GM21576 (cell line): ENCODE measurements at regions not wholly inside any gene's neighbourhood (a gene's known extent, or its start where the extent isn't known, plus 50 kb on each side); places are given as distances from the start of the nearest gene placed in this dataset.

Experiments
- ATAC-seq: cut with Tn5 transposase; IDR thresholded peaks from one replicate; pipeline ENCODE4 v1.9.1; 2021; ENCODE audit warnings: mild to moderate bottlenecking, moderate library complexity; ENCODE audit not compliant: unreplicated experiment

DNA sequence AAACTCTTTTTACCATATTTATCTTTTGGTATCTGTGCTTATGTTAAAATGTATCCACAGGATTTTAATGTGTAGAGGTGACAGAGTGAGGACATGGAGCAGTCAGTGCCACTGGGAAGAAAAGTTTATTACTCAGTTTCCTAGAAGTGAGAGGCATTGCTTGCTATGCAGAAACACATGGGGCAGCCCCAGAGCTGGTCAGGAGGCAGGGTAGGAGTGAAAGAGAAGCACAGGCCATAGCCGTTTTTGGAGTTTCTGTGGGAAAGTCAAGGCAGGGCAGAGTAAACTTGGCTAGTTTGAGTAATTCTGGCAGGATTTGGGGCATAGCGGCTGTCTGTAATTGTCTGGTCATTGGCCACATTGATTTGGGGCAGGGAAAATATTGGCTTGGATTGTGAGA, 370.9 kb downstream of the FGF9 start:
- no peak for ATAC-seq

DNA sequence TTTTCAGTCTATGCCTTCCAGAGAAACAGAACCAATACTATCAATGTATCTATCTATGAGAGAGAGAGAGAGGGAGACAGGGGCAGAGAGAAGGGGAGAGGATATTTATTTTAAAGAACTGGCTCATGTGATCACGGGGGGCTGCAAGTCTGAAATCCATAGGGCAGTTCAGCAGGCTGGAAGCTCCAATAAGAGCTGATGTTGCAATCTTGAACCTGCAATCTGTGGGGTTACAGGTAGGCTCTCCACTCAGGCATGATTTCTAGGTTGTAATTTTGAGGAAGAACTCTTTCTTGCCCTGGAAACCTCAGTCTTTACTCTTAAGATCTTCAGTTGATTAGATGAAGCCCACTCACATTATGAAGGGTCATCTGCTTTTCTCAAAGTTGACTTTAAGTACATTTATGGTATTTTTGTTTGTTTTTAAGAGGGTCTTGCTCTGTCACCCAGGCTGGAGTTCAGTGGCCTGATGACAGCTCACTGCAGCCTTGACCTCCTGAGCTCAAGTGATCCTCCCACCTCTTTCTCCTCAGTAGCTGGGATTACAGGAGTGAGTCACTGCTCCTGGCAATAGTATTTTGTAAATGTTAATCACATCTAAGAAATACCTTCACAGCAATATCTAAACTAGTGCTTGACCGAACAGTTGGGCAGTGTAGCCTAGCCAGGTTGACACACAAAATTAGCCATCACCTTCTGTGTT, 376.4 kb downstream of the FGF9 start:
- ATAC-seq: no peak

DNA sequence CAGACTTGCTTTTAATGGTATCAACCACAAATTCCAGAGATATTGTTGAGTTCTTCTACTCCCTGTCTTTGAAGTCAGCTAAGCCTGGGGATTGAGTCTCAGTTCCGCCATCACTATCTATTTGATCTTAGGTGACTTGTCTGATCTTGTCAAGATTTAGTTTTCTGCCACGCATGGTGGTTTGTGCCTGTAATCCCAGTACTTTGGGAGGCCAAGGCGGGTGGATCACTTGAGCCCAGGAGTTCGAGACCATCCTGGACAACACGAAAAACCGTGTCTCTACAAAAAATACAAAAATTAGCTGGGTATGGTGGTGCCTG, 376.9 kb downstream of the FGF9 start:
- ATAC-seq: no peak

DNA sequence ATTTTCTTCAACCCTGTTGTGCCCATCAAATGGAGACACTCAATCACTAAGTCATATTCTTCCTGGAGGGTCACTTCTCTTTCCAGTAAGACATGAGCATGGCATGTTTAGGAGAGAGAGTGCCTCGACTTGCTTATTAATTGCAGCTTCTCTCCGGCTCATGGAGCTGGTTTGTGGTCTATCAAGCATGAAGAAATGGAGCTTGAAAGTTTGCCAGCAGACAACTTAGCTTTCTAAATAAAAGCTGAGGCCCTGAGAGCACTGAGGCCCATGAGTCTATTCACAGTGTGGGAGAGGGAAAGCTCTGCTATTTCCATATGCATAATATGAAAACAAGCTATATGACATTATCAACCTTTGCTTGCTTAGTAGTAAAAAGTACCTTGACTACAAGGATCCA, 378.5 kb downstream of the FGF9 start:
- no peak for ATAC-seq

DNA sequence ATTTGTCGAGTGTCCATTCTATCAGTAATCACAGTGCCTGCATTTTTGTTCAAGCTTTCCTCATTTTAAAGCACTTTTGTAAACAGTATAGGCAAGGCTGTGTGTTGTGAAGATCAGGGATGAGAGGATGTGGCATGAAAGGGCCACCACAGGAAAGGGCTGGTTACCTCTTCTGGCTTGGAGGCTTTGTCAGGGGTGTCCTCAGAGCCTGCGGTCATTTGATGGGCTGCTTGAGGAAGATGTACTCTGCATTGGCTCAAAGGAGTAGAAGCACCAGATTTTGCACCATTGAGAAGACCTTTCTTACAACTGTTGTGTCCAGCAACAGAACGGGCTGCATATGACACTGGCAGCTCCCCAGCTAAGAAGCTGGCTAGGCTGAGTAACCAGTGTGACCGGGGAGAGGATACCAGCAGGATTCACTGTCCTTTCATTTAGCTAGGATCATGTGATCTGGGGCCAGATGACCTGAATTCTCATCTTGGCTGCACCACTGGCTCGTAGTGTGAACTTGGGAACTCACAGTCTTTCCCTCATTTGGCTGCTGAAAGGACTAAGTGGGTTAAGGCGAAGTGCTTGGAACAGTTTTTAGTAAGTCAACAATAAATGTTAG, 380.2 kb downstream of the FGF9 start:
- ATAC-seq: no peak

DNA sequence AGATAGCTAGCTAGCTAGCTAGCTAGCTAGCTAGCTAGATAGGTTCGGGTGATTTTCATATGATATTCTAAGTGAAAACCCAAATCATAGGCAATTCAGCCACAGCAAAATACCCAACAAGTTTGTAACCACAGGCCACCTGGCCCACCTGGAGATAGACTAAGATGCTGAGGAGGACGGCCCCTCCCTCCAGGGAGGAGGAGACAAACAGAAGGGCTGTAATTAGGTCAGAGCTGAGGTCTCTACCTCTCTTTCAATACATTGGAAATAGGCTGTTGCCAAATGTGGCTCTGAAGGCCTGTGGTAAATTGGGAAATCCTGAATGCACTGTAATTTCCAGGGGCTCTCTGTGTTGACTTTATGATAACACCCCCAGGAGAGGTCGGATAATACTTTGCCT, 382.2 kb downstream of the FGF9 start:
- ATAC-seq: no peak

DNA sequence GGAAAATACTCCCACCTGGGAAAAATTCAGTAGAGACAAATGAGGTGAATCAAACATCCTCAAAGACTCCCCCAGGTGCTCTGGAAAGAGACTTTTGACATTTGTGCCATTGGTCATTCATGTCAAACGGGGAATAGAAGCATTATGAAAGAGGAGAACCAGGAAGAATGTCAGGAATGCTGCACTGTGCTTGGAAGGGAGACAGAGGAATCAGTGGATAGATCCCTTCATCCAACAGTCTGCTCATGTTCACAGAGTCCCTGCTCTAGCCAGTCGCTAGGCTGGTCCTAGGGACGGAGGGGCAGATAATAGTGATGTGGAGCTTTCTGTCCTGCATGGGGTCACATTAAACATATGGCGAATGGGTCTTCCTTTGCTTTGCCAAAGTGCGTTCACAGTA, 384.4 kb downstream of the FGF9 start:
- ATAC-seq: no peak

DNA sequence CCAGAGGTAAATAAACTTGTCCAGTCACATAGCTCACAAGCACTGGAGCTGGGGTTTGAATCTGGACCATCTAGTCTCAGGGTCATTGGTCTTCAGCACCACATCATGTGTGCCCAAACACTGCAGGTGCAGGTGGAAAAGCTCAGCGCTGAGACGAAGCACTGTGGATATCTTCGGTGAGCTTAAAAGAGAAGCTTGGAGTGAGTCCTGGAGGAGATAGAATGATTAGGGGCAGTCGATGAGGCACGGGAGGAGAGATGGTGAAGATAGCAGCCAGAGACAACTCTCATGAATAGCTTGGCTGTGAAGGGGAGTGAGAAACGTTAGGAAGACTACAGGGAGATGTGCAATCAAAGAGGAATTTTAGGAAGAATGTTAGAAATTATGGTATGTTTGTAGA, 389.3 kb downstream of the FGF9 start:
- ATAC-seq: no peak

DNA sequence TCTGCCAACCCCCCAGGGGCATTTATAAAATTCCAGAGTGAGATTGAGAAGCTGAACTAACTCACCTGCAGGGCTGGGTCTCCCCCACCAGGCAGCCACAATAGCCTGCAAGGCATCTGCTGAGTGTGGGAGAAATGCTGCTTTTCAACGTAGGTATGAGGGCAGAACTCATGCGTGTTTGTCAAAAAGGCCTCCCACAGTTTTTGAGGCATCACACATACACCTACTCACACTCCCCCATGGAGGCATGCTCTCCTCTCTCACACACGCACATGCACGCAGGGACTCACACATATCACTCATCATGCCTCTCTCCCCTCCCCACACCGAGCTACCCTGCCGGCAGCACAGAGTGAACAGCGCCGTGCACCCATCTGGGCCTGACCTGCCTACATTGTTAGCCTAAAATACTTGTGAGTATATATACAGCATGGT, 390.5 kb downstream of the FGF9 start:
- peak; percentile 36 for ATAC-seq

DNA sequence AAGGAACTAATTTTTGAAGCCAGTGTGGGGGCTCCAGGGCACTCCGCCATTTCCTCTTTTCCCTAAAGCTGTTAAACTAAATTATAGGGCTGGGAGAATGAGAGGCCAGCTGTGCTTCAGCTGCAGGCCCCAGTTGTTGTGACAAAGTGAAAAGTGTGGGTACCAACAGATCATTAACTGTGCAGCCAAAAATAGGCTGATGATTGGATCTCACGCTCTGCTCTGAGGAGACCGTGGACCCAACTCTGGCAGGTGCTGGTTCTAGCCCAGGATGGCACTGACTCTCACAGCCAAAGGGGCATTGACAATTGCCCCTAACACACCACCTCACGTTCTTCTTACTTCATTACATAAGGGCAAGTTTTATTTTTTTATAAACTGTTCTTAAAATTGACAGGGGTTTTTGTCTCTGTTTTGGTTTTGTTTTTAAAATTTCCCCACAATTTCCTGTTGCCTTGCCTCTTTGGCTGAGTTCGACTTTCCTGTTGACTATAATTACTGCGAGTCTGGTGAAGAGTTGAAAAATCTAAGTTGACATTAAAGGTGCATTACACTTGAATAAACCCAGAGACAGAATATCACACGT, 391.0 kb downstream of the FGF9 start:
- ATAC-seq: peak; percentile 61

DNA sequence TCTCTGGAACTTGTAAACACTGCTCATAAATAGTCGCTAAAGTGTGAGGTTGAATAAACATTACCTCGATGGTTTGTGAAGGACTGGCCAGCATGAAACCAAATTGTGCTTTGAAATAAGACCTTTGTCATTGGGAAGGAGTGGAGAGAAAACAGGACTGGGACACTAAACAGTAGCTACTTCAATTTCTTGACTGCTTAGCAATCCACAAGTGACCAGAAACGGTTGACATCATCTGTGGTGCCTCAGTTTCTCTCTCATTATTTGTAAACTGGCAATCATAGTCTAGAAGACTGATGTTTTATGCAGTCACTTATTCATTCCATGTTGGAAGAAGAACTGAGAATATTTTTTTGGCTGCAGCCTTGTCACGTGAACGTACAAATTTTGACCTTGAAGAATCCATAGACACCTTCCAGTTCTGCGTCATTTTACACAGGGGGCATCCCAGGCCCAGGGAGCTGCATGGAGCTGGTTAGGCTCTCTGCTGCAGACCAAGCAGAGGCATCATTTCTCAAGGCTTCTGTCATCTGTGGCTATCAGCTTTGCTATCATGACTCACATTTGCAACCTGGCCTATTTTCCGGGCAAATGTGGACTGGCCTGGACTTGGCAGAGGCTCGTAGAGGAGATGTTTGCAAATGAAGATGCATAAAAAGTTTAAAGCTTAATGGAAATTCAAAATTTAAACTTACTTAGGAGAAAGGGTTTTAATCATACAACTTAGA, 391.8 kb downstream of the FGF9 start:
- no peak for ATAC-seq

DNA sequence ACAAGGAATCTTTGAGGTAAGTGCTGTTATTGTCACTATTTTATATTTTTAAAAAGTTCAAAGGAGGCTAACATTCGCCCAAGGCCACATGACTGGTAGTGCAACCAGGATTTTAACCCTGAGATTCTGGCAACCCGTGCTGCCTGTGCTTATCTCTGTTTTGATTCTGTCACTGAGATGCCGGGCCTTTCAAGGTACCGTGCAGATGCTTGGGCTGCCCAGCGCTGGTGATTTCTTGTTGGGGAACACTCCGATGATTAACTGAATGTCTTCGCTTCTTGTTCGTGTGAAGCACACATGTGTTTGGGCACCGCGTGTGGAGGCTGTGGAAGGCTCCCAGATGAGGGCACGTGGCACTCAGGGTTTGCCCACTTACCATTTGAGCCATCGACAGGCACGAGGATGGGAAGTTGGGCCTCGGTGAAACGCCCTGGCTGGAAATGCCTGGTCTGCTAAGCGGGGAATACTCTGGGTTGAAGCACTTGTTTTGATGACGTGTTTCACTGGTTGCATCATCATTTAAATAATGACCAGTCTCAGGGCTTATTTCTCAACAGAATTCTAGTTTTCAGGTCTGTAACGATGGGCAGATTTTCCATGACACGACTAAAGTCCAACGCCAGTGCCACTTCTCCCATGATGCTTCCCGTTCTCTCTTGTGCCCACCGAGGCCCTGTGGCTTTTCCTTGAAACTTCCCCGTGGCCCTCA, 392.7 kb downstream of the FGF9 start:
- ATAC-seq: no peak

DNA sequence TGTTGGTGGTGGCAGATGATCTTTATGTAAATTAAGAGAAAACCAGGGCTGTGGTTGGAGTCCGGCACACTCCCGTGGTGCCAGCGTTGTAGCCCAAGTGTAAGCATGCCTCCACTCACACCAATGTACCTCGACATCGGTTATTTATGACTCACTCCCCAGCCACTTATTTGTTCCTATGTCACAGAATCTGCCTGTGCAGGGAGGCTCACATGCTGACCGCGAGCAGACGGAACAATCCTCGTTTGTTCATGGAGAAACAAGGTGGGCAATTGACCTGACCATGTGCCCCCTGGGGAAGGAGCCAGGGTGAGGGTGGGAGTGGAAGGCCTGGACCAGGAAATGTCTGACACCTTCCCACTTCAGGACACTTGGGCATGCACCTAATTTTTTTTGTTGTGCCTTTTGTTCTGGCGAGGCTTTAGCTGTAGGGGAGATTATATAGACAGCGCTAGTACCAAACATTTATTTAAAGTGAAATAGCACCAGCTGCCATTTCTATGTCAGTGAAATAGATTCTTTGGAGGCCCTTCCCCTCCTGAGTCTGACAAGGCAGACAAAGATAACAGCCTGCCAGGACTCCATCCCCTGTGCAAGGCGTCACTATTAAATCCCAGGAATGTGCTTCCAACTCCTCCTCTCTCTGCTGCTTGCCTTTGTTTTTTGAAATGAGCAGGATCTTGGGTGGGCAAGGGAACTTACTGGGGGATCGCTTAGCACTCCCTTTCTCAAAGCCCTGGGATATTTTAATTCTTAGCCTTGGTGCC, 394.2 kb downstream of the FGF9 start:
- ATAC-seq: no peak

DNA sequence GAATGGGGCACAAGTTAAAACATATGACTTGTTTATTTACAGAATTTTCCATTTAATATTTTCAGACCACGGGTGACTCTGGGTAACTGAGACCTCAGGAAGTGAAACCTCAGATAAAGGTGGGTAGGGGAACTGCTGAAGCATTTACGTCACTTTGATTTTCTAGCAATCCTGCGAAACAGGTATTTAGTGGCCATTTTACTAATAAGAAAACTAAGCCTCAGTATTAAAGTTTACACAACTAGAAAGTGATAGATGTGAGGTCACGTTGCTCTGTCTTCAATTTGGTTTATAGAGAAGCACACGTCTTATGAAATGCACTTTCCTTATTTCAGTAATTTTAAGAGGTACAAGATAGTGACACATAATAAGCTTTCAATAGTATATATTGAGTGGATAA, 402.8 kb downstream of the FGF9 start:
- ATAC-seq: peak; percentile 40

DNA sequence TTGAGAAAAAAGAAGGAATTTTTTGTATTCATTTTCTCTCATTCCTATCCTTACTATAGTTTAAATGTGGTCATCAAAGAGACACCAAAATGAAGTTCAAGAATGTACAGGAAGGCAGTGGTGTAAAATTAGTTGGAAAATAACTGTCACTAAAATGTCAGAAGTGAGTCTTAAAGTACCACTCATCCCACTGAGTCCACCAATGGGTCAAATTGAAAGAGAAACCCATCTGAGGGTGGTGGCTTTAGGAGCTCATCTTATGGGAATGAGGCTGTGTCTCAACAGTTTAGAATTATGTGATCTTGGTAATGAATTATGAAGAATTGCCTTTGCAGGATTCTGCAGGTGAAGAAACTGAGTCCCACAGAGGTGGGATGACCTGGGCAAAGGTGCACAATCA, 403.5 kb downstream of the FGF9 start:
- ATAC-seq: no peak

DNA sequence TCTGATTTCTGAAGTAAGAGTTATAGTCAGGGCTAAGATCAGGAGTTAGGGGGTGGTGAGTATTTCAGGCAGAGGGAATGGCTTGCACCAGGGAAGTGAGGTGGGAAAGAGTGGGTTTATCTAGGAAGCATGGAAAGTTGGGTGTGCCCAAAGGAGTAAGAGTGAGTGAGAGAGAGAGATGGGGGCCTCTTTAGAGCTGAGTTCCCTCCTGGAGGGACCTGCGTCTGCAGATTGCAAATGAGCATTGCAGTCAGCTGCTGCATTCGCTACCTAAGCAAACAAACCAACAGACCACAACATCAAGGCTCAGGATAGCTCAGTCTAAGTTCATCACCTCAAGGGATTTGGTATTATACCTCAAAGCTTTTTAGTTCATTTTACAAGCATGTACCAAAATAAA, 405.8 kb downstream of the FGF9 start:
- no peak for ATAC-seq

DNA sequence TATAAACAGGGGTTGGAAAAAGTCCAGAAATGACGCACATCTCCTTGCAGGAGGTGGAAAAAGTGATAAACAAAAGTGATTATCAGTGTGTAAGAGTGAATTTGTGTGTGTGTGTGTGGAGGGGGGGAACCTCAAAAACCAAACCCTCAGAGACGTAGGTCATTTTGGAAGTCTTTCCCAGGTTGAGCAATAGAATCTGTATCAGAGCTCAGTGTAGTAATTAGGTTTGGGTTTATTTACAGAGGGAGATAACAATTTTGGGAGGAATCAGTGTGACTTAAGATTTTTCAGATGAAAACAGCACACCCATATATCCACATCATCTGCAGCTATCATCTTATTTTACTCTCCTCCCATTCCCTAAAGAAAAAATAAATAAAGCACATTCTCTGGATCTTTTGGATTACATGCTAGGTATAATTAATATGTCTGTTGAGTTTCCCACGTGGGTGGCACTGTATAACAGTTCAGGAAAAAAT, 406.4 kb downstream of the FGF9 start:
- no peak for ATAC-seq

DNA sequence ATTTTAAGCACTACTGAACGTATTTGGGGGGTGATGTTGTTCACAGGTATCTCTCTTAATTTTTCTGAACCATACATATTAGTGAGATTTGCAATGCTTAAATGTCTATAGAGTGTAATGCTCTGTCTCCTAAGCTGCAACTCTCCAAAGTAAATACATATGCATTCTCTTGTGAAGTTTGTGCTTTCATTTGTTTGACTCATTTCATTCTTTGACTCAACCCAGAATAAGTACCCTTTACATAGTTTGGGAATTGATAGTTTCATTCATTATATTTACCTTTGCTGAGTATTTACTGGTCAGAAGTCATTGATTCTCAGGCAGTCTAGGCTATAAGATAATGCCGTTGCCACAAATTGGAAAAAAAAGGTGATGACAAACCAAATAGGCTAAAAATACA, 406.9 kb downstream of the FGF9 start:
- no peak for ATAC-seq

DNA sequence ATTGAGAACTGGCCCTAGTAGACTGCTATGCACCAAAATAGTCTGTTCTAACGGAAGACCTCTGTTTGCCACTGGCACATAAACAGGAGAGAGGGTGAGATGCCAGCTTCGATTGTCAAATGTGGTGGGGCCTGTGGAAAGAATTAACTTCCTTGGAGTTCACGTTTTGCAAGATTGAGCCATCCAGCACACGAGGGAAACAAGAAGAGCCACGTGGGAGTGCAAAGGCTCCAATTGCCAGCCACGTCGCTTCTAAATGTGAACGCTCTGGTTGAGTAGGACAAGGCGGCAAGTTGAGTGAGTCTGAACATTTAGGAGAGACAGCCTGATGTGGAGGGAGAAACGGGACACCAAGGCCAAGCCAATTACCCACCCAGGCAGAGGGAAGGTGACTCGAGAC, 409.1 kb downstream of the FGF9 start:
- no peak for ATAC-seq

DNA sequence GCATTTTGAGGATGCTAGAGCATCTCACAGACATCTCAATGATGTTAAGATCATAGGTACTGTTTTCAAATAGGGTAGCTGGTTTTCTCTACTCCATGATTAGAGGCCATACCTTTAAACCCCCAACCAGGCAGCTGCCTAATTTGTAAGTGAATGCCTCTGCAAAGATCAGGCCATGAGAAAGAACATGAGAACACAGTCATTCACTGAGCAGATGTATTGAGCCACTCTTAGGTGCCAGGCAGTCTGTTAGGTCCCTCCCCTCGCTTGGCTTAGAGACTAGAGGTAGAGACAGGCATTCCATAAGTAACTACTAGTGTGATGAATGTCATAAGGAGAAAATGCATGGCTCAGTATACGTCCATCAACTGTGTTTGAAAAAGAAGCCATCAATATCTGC, 410.0 kb downstream of the FGF9 start:
- no peak for ATAC-seq

DNA sequence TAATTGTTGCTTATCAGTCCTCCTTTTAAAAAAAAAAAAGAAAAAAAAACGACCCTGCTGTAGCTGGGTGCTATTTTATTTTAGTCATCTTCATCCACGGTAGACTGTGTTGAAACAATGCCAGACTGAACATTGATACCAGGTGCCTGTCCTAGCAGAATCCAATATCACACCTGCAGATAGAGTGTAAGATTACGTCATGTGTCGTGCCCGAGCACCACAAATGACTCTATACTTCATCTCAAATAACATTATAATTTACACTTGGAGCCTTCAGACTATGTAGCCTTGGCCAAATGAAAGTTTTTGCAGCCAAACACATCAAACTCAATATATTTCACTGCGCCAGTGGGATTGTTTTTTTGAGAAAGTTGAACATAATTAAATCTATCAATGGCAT, 410.6 kb downstream of the FGF9 start:
- ATAC-seq: no peak
